Skeletal muscle satellite cell (primary cell): ENCODE measurements at regions not wholly inside any gene's neighbourhood (a gene's known extent, or its start where the extent isn't known, plus 50 kb on each side); places are given as distances from the start of the nearest gene placed in this dataset.
A peak's percentile ranks its signal among the peaks of the same experiment; 100 is the strongest.

ENCODE experiments used
- H3K27me3 ChIP-seq: 2 replicates; pipeline ENCODE4 v1.7.0; 2013; ENCODE audit warnings: low read length; ENCODE audit not compliant: control insufficient read depth, insufficient read depth
- H3K36me3 ChIP-seq: 2 replicates; pipeline ENCODE4 v1.7.0; 2013; ENCODE audit warnings: mild to moderate bottlenecking, control low read depth, low read length; ENCODE audit not compliant: insufficient read depth
- H3K4me1 ChIP-seq: 2 replicates; pipeline ENCODE4 v1.7.0; 2013; ENCODE audit warnings: low read length; ENCODE audit not compliant: control insufficient read depth, insufficient read depth
- H3K4me2 ChIP-seq: 2 replicates; pipeline ENCODE4 v1.7.0; 2013; ENCODE audit warnings: mild to moderate bottlenecking, low read length
- H3K4me3 ChIP-seq: 2 replicates; pipeline ENCODE4 v1.7.0; 2013; ENCODE audit warnings: low read length
- H3K9ac ChIP-seq: 2 replicates; pipeline ENCODE4 v1.7.0; 2013; ENCODE audit warnings: mild to moderate bottlenecking, low read depth, low read length, moderate library complexity
- H3K9me3 ChIP-seq: replicated peaks from 2 replicates; pipeline ENCODE4 v1.7.0; 2013; ENCODE audit warnings: mild to moderate bottlenecking, control low read depth, low read length

- Histone ChIP-seq H3K36me3 (no peaks in the 10 kb centered on the region), H3K9me3 (no peaks in the 10 kb centered on the region), H3K9ac (peak overlapping the region; percentile 13), H3K27me3 (no peaks in the 10 kb centered on the region), H3K4me2 (peak overlapping the region; percentile 31), H3K4me3 (no peak overlapping the region), H3K4me1 (peaks cover 52% of the 10 kb centered on the region)
Observed at GRCh38 chr11:121895919-121896318, 220.1 kb downstream of the BLID start.

- Histone ChIP-seq H3K4me1 (peaks cover 65% of the 10 kb centered on the region), H3K4me2 (no peak overlapping the region), H3K4me3 (no peak overlapping the region), H3K36me3 (no peaks in the 10 kb centered on the region), H3K9ac (peak overlapping the region; percentile 11), H3K9me3 (no peaks in the 10 kb centered on the region), H3K27me3 (no peaks in the 10 kb centered on the region)
Observed at GRCh38 chr11:121894581-121894980, 221.4 kb downstream of the BLID start.

DNA sequence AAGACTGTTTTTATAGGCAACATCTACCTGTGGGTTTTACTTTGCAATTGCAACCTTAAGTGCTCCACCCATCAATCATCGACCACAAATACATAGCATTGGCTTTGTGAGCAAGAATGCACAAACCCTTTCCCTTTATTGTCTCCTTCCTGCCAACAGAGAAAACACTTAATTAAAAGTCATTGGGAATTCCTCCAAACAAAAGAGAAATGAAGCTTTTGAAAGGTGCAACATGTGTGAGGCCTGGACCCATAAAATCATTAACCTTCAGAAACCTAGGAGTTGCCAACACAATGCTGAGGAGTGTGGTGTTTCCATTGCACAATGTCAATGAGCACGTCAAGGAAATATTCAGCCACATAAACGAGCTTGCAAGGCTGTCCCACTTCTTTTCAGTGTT is 223.2 kb downstream of the BLID start:
- Histone ChIP-seq H3K27me3 (no peaks in the 10 kb centered on the region), H3K9me3 (no peaks in the 10 kb centered on the region), H3K9ac (peak overlapping the region; percentile 14), H3K4me3 (no peak overlapping the region), H3K4me2 (no peak overlapping the region), H3K4me1 (peaks cover 67% of the 10 kb centered on the region), H3K36me3 (no peaks in the 10 kb centered on the region)

DNA sequence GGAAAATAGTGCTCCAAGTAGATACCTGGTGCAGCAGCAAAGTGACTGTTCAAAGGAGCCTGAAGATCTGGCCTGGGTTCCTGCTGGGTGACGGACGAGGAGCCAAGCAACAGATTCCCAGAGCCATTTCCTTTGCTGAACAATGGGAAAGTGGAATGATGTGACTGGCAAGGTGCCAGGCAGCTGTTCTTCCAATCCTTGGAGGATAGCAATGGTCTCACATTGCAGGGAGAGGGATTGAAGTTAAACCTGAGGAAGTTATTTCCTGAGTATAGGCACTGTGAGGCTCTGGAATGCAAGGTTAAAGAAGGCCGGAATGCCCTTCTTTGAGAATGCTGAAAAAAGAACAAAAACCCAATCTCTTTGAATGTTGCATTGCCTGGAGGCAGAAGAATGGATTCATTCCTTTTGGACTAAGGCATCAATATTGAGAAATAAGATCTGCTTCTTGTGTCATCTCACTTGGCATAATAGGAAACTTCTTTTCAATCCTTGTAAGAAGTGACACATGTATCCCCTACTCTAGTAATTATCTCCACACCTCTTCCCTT is 223.8 kb downstream of the BLID start:
- Histone ChIP-seq H3K27me3 (no peaks in the 10 kb centered on the region), H3K4me3 (no peak overlapping the region), H3K9ac (no peak overlapping the region), H3K4me1 (peaks cover 67% of the 10 kb centered on the region), H3K36me3 (no peaks in the 10 kb centered on the region), H3K4me2 (no peak overlapping the region), H3K9me3 (no peaks in the 10 kb centered on the region)

- Histone ChIP-seq H3K9me3 (no peaks in the 10 kb centered on the region), H3K36me3 (no peaks in the 10 kb centered on the region), H3K4me3 (no peak overlapping the region), H3K9ac (no peak overlapping the region), H3K27me3 (no peaks in the 10 kb centered on the region), H3K4me1 (peaks cover 63% of the 10 kb centered on the region), H3K4me2 (no peak overlapping the region)
Observed at GRCh38 chr11:121890946-121891515, 225.0 kb downstream of the BLID start.

DNA sequence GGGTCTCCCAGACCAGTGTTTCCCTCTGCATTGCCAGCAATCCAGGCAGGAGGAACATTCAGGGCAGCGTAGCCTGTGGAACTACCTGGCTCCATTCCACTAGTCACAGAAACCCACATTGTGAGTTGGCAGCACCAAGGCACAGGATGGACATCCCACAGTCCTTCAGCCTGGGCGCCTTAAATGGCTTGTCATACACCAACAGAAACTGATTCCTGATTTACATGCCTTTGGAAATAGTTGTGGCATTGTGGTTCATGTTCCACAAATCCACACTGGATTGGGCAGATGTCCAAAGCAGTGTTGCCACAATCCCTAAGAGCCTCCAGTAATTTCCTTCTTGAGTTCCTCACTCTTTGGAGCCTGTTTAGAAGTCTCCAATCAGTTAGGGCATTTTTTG is 225.6 kb downstream of the BLID start:
- Histone ChIP-seq H3K27me3 (no peaks in the 10 kb centered on the region), H3K36me3 (no peaks in the 10 kb centered on the region), H3K4me2 (peak overlapping the region; percentile 12), H3K4me3 (no peak overlapping the region), H3K9me3 (no peaks in the 10 kb centered on the region), H3K4me1 (peaks cover 56% of the 10 kb centered on the region), H3K9ac (no peak overlapping the region)

DNA sequence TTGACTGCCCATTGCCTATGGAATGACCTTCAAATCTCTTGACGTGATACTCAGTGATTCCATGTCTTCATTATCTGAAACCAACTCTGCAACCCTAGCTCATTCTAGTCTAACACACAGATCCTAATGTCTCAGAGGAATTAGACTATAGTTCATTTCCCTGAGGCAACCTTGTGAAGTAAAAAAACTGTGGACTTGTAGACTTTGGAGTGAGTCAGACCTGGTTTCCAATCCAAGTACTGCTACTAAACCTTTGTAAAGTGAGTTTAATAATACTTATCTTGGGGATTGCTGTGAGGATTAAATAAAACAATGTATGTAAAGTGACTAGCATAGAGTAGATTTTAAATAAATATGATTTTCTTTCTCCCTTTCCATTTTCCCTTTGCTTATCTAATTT is 226.1 kb downstream of the BLID start:
- H3K9ac ChIP-seq, result no peak overlapping the region
- H3K4me2 ChIP-seq, result peak overlapping the region; percentile 12
- H3K4me1 ChIP-seq, result peaks cover 52% of the 10 kb centered on the region
- no peaks in the 10 kb centered on the region for H3K27me3 ChIP-seq
- no peak overlapping the region for H3K4me3 ChIP-seq
- no peaks in the 10 kb centered on the region for H3K36me3 ChIP-seq
- no peaks in the 10 kb centered on the region for H3K9me3 ChIP-seq

DNA sequence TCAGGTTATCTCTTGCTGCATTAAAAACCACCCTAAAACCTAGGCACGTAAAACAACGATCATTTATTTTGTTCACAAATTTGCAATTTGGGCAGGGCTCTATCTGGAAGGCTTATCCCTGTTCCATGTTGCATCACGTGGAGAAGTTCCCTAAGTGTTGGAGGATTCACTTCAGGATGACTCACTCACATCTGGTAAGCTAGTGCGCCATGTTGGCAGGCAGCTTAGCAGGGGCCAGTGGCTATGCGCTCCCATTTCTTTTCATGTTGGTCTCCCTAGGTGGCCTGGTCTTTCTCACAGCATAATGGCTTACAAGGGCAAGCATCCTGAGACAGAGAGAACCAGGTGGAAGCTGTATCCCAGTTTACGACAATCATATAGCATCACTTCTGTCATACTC is 226.8 kb downstream of the BLID start:
- H3K9me3 ChIP-seq, result no peaks in the 10 kb centered on the region
- no peak overlapping the region for H3K9ac ChIP-seq
- H3K27me3 ChIP-seq, result no peaks in the 10 kb centered on the region
- H3K4me2 ChIP-seq, result no peak overlapping the region
- no peak overlapping the region for H3K4me3 ChIP-seq
- peaks cover 45% of the 10 kb centered on the region for H3K4me1 ChIP-seq
- H3K36me3 ChIP-seq, result no peaks in the 10 kb centered on the region

GRCh38 chr11:121887976-121888557 is 227.9 kb downstream of the BLID start:
- no peaks in the 10 kb centered on the region for H3K27me3 ChIP-seq
- no peaks in the 10 kb centered on the region for H3K36me3 ChIP-seq
- peaks cover 38% of the 10 kb centered on the region for H3K4me1 ChIP-seq
- no peak overlapping the region for H3K4me3 ChIP-seq
- no peak overlapping the region for H3K9ac ChIP-seq
- H3K9me3 ChIP-seq, result no peaks in the 10 kb centered on the region
- H3K4me2 ChIP-seq, result no peak overlapping the region

DNA sequence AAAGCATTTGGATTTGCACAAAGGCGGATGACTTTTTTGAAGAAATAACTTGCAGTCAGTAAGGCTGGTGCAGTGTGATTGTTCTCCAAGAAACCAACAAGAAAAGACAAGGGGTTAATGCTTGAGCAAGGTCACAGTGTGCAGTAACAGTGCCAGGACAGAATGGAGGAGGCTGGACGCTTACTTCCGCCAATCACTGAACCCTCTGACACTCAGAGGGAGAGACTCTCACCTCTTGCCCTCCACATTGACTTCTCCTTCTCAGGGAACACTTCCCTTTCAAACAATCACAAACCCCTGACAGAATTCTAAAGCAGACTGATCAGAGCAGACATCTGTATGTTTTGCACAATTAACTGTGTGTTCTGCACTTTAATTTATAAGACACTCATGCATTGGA is 228.4 kb downstream of the BLID start:
- H3K4me1 ChIP-seq, result peaks cover 33% of the 10 kb centered on the region
- H3K27me3 ChIP-seq, result no peaks in the 10 kb centered on the region
- H3K9ac ChIP-seq, result no peak overlapping the region
- no peak overlapping the region for H3K4me3 ChIP-seq
- H3K36me3 ChIP-seq, result no peaks in the 10 kb centered on the region
- H3K4me2 ChIP-seq, result no peak overlapping the region
- H3K9me3 ChIP-seq, result no peaks in the 10 kb centered on the region

DNA sequence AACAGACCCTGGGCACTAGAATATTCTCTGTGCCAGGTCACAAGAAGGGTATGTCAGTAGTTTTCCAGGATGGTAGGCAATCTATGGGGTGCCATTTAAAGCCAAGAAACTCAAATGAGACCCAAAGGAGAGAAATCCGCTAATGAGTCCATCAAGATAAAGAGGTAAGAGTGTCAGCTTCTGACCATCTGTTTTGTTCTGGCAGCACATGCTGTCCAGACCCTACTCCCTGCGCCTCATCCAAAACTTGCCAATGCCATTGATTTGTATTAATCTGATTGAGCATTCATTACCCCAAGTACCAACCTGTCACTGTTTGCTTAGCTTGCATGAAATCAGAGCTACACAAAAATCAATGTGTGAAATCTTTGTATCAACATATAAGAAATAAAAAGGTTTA is 229.0 kb downstream of the BLID start:
- H3K9me3 ChIP-seq, result no peaks in the 10 kb centered on the region
- H3K4me3 ChIP-seq, result no peak overlapping the region
- H3K4me1 ChIP-seq, result peaks cover 30% of the 10 kb centered on the region
- no peak overlapping the region for H3K4me2 ChIP-seq
- H3K9ac ChIP-seq, result no peak overlapping the region
- no peaks in the 10 kb centered on the region for H3K36me3 ChIP-seq
- no peaks in the 10 kb centered on the region for H3K27me3 ChIP-seq
